Psoas muscle (tissue), 7 donors: ENCODE measurements at regions not wholly inside any gene's neighbourhood (a gene's known extent, or its start where the extent isn't known, plus 50 kb on each side); places are given as distances from the start of the nearest gene placed in this dataset.

Source experiments
- ATAC-seq, 4 donors: fragments of 200-7000 bp; cut with Tn5 transposase; one replicate each; pipeline ENCODE4 v1.9.1; 2020; ENCODE audit warnings: moderate library complexity in 3 of 4, mild to moderate bottlenecking in 2 of 4
- DNase-seq, 2 donors: peaks; one replicate each; pipeline ENCODE4 v3.0.0-alpha.2; 2020
- H3K27ac ChIP-seq: fragments of 200-600 bp; one replicate; pipeline ENCODE4 v1.8.0; 2022
- H3K27me3 ChIP-seq, 3 donors: fragments of 200-600 bp in 1 of 3; one replicate each; pipeline versions ENCODE4 v1.6.1 to v1.8.0; 2013 to 2022; ENCODE audit warnings: low read length in 2 of 3, mild to moderate bottlenecking in 2 of 3, moderate library complexity in 1 of 3; ENCODE audit not compliant: insufficient read depth in 3 of 3
- H3K36me3 ChIP-seq, 2 donors: fragments of 200-600 bp in 1 of 2; one replicate each; pipeline versions ENCODE4 v1.6.1 to v1.8.0; 2013 to 2022; ENCODE audit warnings: low read depth in 1 of 2, mild to moderate bottlenecking in 1 of 2, moderate library complexity in 1 of 2; ENCODE audit not compliant: insufficient read depth in 1 of 2
- H3K4me1 ChIP-seq: fragments of 200-600 bp; one replicate; pipeline ENCODE4 v1.8.0; 2022
- H3K4me3 ChIP-seq: fragments of 200-600 bp; one replicate; pipeline ENCODE4 v1.8.0; 2022; ENCODE audit warnings: mild to moderate bottlenecking
- H3K9me3 ChIP-seq: fragments of 200-600 bp; one replicate; pipeline ENCODE4 v1.8.0; 2022
- CTCF ChIP-seq: fragments of 200-600 bp; IDR thresholded peaks from one replicate; pipeline ENCODE4 v1.8.0; 2022; ENCODE audit warnings: antibody characterized with exemption
- WGBS, 3 donors: extraction: QIAGEN DNeasy Blood & Tissue Kit; methylation state at CpG; one replicate each; pipeline versions ENCODE4 v1.1.6 to v1.1.7; 2013; 5-methylcytosine and 5-hydroxymethylcytosine counted together
- intact Hi-C, 2 donors: fragments of 100-400 bp; cut with DNase I; formaldehyde crosslinking; loops; one replicate each; pipeline versions ENCODE4 v1.11.0 to v1.14.2; 2022
- donor health status: healthy with polysubstance abuse.
- donor health status: DM: no; HTN: no; CAD: no; lungs with moderate emphysema.
- donor health status: Bipolar disorder and iron deficiency.
- donor health status: healthy.
- donor health status: DM: yes; HTN: yes; CAD: no.
- donor health status: DM: no; HTN: no; CAD: no.
- donor health status: DM: yes; HTN: yes; CAD: no.

- DNase-seq (no peak), ATAC-seq (no peak)
- H3K9me3 ChIP-seq = no peaks in the 10 kb centered on the region
- 63 to 78% (median 77%) methylated on average over 7 of the region's 7 CpGs for WGBS, 3 donors
- no peaks in the 10 kb centered on the region for H3K4me1 ChIP-seq
- H3K27me3 ChIP-seq = peaks cover 0 to 2% (median 0%) of the 10 kb centered on the region in 3 donors
- no peak overlapping the region for H3K4me3 ChIP-seq
- H3K36me3 ChIP-seq = no peaks in the 10 kb centered on the region
- H3K27ac ChIP-seq = no peak overlapping the region
- intact Hi-C loops = no loop called here
- no peak for TF ChIP-seq CTCF
Observed at GRCh38 chr10:121426307-121426706, 171.9 kb downstream of the FGFR2 start.
